ENCODE measurements at regions not wholly inside any gene's neighbourhood (a gene's known extent, or its start where the extent isn't known, plus 50 kb on each side); places are given as distances from the start of the nearest gene placed in this dataset.

- no peaks in the 10 kb centered on the region for H3K9me1 ChIP-seq (replicated peaks; ENCODE audit: control insufficient read depth, extremely low read depth, insufficient read depth, low read length)
- no peak for DNase-seq (ENCODE audit: low read depth, low spot score)
- no peak overlapping the region for H3K4me3 ChIP-seq (replicated peaks in 1 of 3; ENCODE audit: insufficient read depth in 1 of 3, low read depth in 1 of 3, low read length in 3 of 3)
- no peak overlapping the region for H3K4me2 ChIP-seq (ENCODE audit: insufficient read depth, low read length)
- H3K4me1 ChIP-seq (ENCODE audit: control insufficient read depth, extremely low read depth, insufficient read depth, low read length) = no peaks in the 10 kb centered on the region
- H3K36me3 ChIP-seq (ENCODE audit: control insufficient read depth in 2 of 2, extremely low read depth in 1 of 2, insufficient read depth in 2 of 2, low read length in 2 of 2) = no peaks in the 10 kb centered on the region
- no peaks in the 10 kb centered on the region for H3K27me3 ChIP-seq (ENCODE audit: control insufficient read depth in 2 of 2, insufficient read depth in 2 of 2, low read length in 2 of 2)
- CTCF ChIA-PET = no interaction called here
- H3K79me2 ChIP-seq (ENCODE audit: control insufficient read depth, insufficient read depth, low read length) = no peaks in the 10 kb centered on the region
- intact Hi-C loops (cut with micrococcal nuclease) = no loop called here
- no peak overlapping the region for H3K27ac ChIP-seq (ENCODE audit: insufficient read depth, low read depth, low read length)
- H2AFZ ChIP-seq (ENCODE audit: low read depth, low read length) = no peak overlapping the region
- H3K9me3 ChIP-seq (replicated peaks; ENCODE audit: control insufficient read depth, insufficient read depth, low read length) = no peaks in the 10 kb centered on the region
- no peak overlapping the region for H3K9ac ChIP-seq (replicated peaks; ENCODE audit: extremely low read depth, insufficient read depth, low read length)
- BruUV-seq (replicated peaks) = no TSS peak
- POLR2A ChIA-PET = no interaction called here
- FAIRE-seq = no peak
- TF ChIP-seq MAX (IDR thresholded peaks at IDR 0.05; ENCODE audit: insufficient read depth, insufficient read length) (no peak), GATA2 (IDR thresholded peaks at IDR 0.05; ENCODE audit: insufficient read depth, insufficient read length, low read depth, low read length) (no peak), JUN (IDR thresholded peaks at IDR 0.05; ENCODE audit: borderline replicate concordance, insufficient read depth, insufficient read length, low read depth) (no peak), MYC (IDR thresholded peaks at IDR 0.05; ENCODE audit: low read depth, low read length) (no peak), EZH2 (IDR thresholded peaks at IDR 0.05; ENCODE audit: borderline replicate concordance, low read depth, low read length, severe bottlenecking) (no peak), POLR2AphosphoS5 (IDR thresholded peaks at IDR 0.05; ENCODE audit: insufficient read depth, low read depth, low read length) (no peak), POLR2A (IDR thresholded peaks at IDR 0.05; ENCODE audit: low read depth, low read length) (no peak), FOS (IDR thresholded peaks at IDR 0.05; ENCODE audit: borderline replicate concordance, insufficient read depth, low read length) (no peak), CTCF (IDR thresholded peaks at IDR 0.05; ENCODE audit: extremely low read depth in 1 of 2, insufficient read depth in 1 of 2, low read depth in 1 of 2, low read length in 2 of 2) (no peak)
- dilution Hi-C loops (cut with MboI; ENCODE audit: extremely low pct_ligation_motif_present, low sequenced_read_pairs) = no loop called here
- no peaks in the 10 kb centered on the region for H4K20me1 ChIP-seq (replicated peaks; ENCODE audit: control insufficient read depth, extremely low read depth, insufficient read depth, low read length)
These were observed 71.3 kb upstream of the PDHA1 start for GRCh38 chrX:19272452-19272851.
